Right lobe of liver (tissue), 4 donors: ENCODE measurements at regions not wholly inside any gene's neighbourhood (a gene's known extent, or its start where the extent isn't known, plus 50 kb on each side); places are given as distances from the start of the nearest gene placed in this dataset.

Experiments
- CTCF ChIP-seq, 4 donors: fragments of 200-600 bp in 3 of 4; fragments of 450-650 bp in 1 of 4; IDR thresholded peaks; one replicate each; pipeline versions ENCODE4 v1.5.1 to v1.8.0; 2016 to 2022; ENCODE audit warnings: antibody characterized with exemption in 4 of 4, mild to moderate bottlenecking in 2 of 4
- POLR2A ChIP-seq: fragments of 450-650 bp; IDR thresholded peaks from one replicate; pipeline ENCODE4 v1.6.1; 2017; ENCODE audit warnings: antibody characterized with exemption, mild to moderate bottlenecking
- donor health status: DM: no; HTN: no; CAD: no.
- donor health status: DM: no; HTN: no; CAD: no.
- donor health status: DM: no; HTN: yes; CAD: no.

GRCh38 chr13:46964789-46965527, 68.1 kb upstream of the HTR2A start:
- TF ChIP-seq CTCF (IDR thresholded peaks at IDR 0.05) (no peak), POLR2A (no peak)
